Hippocampal formation (tissue), 2 donors: ENCODE measurements at regions not wholly inside any gene's neighbourhood (a gene's known extent, or its start where the extent isn't known, plus 50 kb on each side); places are given as distances from the start of the nearest gene placed in this dataset.

Experiments
- DNase-seq, 2 donors: peaks; one replicate each; lab custom pipeline; 2025; lab: John Stamatoyannopoulos, UW

GRCh38 chr2:7971248-7971647, 710.6 kb upstream of the ID2 start:
- no peak for DNase-seq

GRCh38 chr2:7971841-7972240, 710.0 kb upstream of the ID2 start:
- no peak for DNase-seq

GRCh38 chr2:7972670-7973069, 709.2 kb upstream of the ID2 start:
- DNase-seq, result no peak

GRCh38 chr2:7973801-7974480, 707.9 kb upstream of the ID2 start:
- DNase-seq, result no peak

- DNase-seq, result no peak
These were observed 706.9 kb upstream of the ID2 start for GRCh38 chr2:7974936-7975335.

- no peak for DNase-seq
These were observed 705.6 kb upstream of the ID2 start for GRCh38 chr2:7976206-7976605.

GRCh38 chr2:7977981-7978380, 703.9 kb upstream of the ID2 start:
- no peak for DNase-seq

- no peak for DNase-seq
These were observed 699.8 kb upstream of the ID2 start for GRCh38 chr2:7982054-7982453.

- DNase-seq, result no peak
These were observed 698.4 kb upstream of the ID2 start for GRCh38 chr2:7983451-7983850.

GRCh38 chr2:7983912-7984311, 697.9 kb upstream of the ID2 start:
- DNase-seq, result no peak

GRCh38 chr2:7984693-7985353, 697.0 kb upstream of the ID2 start:
- DNase-seq, result no peak

- DNase-seq, result no peak
These were observed 695.4 kb upstream of the ID2 start for GRCh38 chr2:7986431-7986830.

GRCh38 chr2:7987992-7988391, 693.9 kb upstream of the ID2 start:
- DNase-seq, result no peak

- DNase-seq, result no peak
These were observed 693.4 kb upstream of the ID2 start for GRCh38 chr2:7988440-7988839.

- DNase-seq, result no peak
These were observed 692.0 kb upstream of the ID2 start for GRCh38 chr2:7989823-7990222.

GRCh38 chr2:7992612-7993602, 688.9 kb upstream of the ID2 start:
- no peak for DNase-seq

GRCh38 chr2:7994397-7994951, 687.4 kb upstream of the ID2 start:
- no peak for DNase-seq

- DNase-seq, result no peak
These were observed 684.6 kb upstream of the ID2 start for GRCh38 chr2:7997279-7997678.

GRCh38 chr2:7999683-8000476, 682.0 kb upstream of the ID2 start:
- no peak for DNase-seq

- no peak for DNase-seq
These were observed 681.0 kb upstream of the ID2 start for GRCh38 chr2:8000870-8001269.

GRCh38 chr2:8002765-8003393, 679.0 kb upstream of the ID2 start:
- DNase-seq, result no peak
